ENCODE measurements at regions not wholly inside any gene's neighbourhood (a gene's known extent, or its start where the extent isn't known, plus 50 kb on each side); places are given as distances from the start of the nearest gene placed in this dataset.
A peak's percentile ranks its signal among the peaks of the same experiment; 100 is the strongest.

- H3K27ac ChIP-seq, result no peak overlapping the region
- TF ChIP-seq CTCF (conservative IDR thresholded peaks at IDR 0.05), result no peak
Measured at GRCh38 chr14:55514819-55515490, 65.1 kb upstream of the KTN1 start.

GRCh38 chr14:55516776-55517175, 63.2 kb upstream of the KTN1 start:
- no peak overlapping the region for H3K27ac ChIP-seq
- TF ChIP-seq CTCF (conservative IDR thresholded peaks at IDR 0.05), result no peak

- TF ChIP-seq CTCF (conservative IDR thresholded peaks at IDR 0.05), result no peak
Measured at GRCh38 chr14:55518391-55518790, 61.6 kb upstream of the KTN1 start.

GRCh38 chr14:55519473-55520080, 60.4 kb upstream of the KTN1 start:
- no peak for TF ChIP-seq CTCF (conservative IDR thresholded peaks at IDR 0.05)

More at GRCh38 chr14:55518391-55518790, 61.6 kb upstream of the KTN1 start:
- H3K27ac ChIP-seq, result no peak overlapping the region

GRCh38 chr14:55523321-55523720, 56.7 kb upstream of the KTN1 start:
- TF ChIP-seq CTCF (conservative IDR thresholded peaks at IDR 0.05), result no peak
- peak overlapping the region; percentile 9; the same call in 1 of the 2 replicates for H3K27ac ChIP-seq

More at GRCh38 chr14:55519473-55520080, 60.4 kb upstream of the KTN1 start:
- H3K27ac ChIP-seq, result no peak overlapping the region
